ENCODE measurements at regions not wholly inside any gene's neighbourhood (a gene's known extent, or its start where the extent isn't known, plus 50 kb on each side); places are given as distances from the start of the nearest gene placed in this dataset.

- DNase-seq, result no peak
- 49 to 79% methylated on average over 3 of the region's 3 CpGs for WGBS, 2 donors
- H3K36me3 ChIP-seq, result no peaks in the 10 kb centered on the region
- no peak overlapping the region for H3K4me3 ChIP-seq (replicated peaks in 1 of 3)
- no peaks in the 10 kb centered on the region for H3K9me3 ChIP-seq
- no peaks in the 10 kb centered on the region for H3K4me1 ChIP-seq
- H3K27ac ChIP-seq, result no peak overlapping the region
- intact Hi-C loops (cut with DNase I), result no loop called here
- TF ChIP-seq, protein P1, sequence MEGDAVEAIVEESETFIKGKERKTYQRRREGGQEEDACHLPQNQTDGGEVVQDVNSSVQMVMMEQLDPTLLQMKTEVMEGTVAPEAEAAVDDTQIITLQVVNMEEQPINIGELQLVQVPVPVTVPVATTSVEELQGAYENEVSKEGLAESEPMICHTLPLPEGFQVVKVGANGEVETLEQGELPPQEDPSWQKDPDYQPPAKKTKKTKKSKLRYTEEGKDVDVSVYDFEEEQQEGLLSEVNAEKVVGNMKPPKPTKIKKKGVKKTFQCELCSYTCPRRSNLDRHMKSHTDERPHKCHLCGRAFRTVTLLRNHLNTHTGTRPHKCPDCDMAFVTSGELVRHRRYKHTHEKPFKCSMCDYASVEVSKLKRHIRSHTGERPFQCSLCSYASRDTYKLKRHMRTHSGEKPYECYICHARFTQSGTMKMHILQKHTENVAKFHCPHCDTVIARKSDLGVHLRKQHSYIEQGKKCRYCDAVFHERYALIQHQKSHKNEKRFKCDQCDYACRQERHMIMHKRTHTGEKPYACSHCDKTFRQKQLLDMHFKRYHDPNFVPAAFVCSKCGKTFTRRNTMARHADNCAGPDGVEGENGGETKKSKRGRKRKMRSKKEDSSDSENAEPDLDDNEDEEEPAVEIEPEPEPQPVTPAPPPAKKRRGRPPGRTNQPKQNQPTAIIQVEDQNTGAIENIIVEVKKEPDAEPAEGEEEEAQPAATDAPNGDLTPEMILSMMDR (IDR thresholded peaks at IDR 0.05), result no peak
- TF ChIP-seq POLR2A (IDR thresholded peaks at IDR 0.05), result no peak
- no peaks in the 10 kb centered on the region for H3K27me3 ChIP-seq
Measured at GRCh38 chr17:14505606-14506005, 204.7 kb downstream of the HS3ST3B1 start.

DNA sequence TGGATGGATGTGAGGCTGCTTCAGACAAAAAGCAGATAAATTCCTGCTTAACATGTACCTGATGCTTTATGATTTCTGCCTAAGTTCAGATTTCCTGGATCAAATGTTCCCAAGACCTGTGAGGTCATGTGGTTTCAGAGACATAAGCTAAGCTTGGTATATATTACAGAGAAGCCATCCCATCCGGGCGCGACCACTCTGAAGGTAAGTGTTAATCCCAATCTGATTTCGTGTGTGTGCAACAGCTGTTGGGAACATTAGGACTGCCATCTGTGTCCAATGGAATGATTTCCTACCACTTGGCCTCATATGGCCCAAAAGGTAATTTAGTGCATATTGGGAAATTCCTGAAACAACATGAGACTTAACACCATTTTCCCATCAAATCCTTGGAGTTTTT lies 199.1 kb downstream of the HS3ST3B1 start:
- TF ChIP-seq, protein P1 (IDR thresholded peaks at IDR 0.05), result no peak
- no peak for TF ChIP-seq POLR2A (IDR thresholded peaks at IDR 0.05)
- 67 to 96% methylated on average over 4 of the region's 4 CpGs for WGBS, 2 donors
- intact Hi-C loops (cut with DNase I), result no loop called here
- Histone ChIP-seq H3K9me3 (no peaks in the 10 kb centered on the region), H3K4me1 (no peaks in the 10 kb centered on the region), H3K36me3 (no peaks in the 10 kb centered on the region), H3K27ac (no peak overlapping the region), H3K27me3 (no peaks in the 10 kb centered on the region), H3K4me3 (replicated peaks in 1 of 3) (no peak overlapping the region)
- no peak for DNase-seq

- no peak for DNase-seq
- no peaks in the 10 kb centered on the region for H3K9me3 ChIP-seq
- WGBS, 2 donors, result 74 to 91% methylated on average over 1 of the region's 1 CpG
Measured at GRCh38 chr17:14498812-14499211, 197.9 kb downstream of the HS3ST3B1 start.

GRCh38 chr17:14494161-14494560 lies 193.3 kb downstream of the HS3ST3B1 start:
- H3K4me1 ChIP-seq, result no peaks in the 10 kb centered on the region
- intact Hi-C loops (cut with DNase I), result no loop called here
- DNase-seq, result no peak
- TF ChIP-seq, protein P1 (IDR thresholded peaks at IDR 0.05), result no peak
- no peak for TF ChIP-seq POLR2A (IDR thresholded peaks at IDR 0.05)
- no peaks in the 10 kb centered on the region for H3K27me3 ChIP-seq
- H3K9me3 ChIP-seq, result no peaks in the 10 kb centered on the region
- no peak overlapping the region for H3K27ac ChIP-seq
- H3K4me3 ChIP-seq (replicated peaks in 1 of 3), result no peak overlapping the region
- 88 to 91% methylated on average over 4 of the region's 4 CpGs for WGBS, 2 donors
- no peaks in the 10 kb centered on the region for H3K36me3 ChIP-seq

More at GRCh38 chr17:14498812-14499211, 197.9 kb downstream of the HS3ST3B1 start:
- intact Hi-C loops (cut with DNase I), result no loop called here
- H3K27ac ChIP-seq, result no peak overlapping the region
- no peaks in the 10 kb centered on the region for H3K4me1 ChIP-seq
- no peaks in the 10 kb centered on the region for H3K36me3 ChIP-seq
- no peaks in the 10 kb centered on the region for H3K27me3 ChIP-seq
- H3K4me3 ChIP-seq (replicated peaks in 1 of 3), result no peak overlapping the region
- TF ChIP-seq POLR2A (IDR thresholded peaks at IDR 0.05), result no peak
- TF ChIP-seq, protein P1 (IDR thresholded peaks at IDR 0.05), result no peak

DNA sequence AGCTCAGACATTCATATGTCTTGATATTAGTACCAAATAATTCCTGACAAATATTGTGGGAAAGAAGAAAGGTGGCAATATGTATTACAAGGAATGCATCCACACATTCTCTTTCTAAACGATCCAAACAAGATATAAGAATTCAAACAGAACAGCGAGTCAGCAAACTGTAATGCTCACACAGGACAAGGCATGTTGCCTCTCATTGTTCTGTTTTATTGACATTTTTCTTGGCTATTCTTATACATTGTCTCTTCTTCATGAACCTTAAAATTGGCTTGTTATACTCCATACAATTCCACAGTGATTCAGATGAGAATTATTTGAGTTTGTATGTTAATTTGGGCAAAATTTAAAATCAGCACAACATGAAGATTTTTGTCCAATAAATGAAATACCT lies 189.1 kb downstream of the HS3ST3B1 start:
- H3K27ac ChIP-seq, result no peak overlapping the region
- no peaks in the 10 kb centered on the region for H3K27me3 ChIP-seq
- H3K4me1 ChIP-seq, result no peaks in the 10 kb centered on the region
- no peaks in the 10 kb centered on the region for H3K9me3 ChIP-seq
- intact Hi-C loops (cut with DNase I), result no loop called here
- no peak for DNase-seq
- no peaks in the 10 kb centered on the region for H3K36me3 ChIP-seq
- no peak overlapping the region for H3K4me3 ChIP-seq (replicated peaks in 1 of 3)
- 88 to 91% methylated on average over 2 of the region's 2 CpGs for WGBS, 2 donors
- TF ChIP-seq, protein P1 (IDR thresholded peaks at IDR 0.05), result no peak
- TF ChIP-seq POLR2A (IDR thresholded peaks at IDR 0.05), result no peak
